NOMO-1 treated with dmso at 0.1 percent for 144 hours (cell line): ENCODE measurements at regions not wholly inside any gene's neighbourhood (a gene's known extent, or its start where the extent isn't known, plus 50 kb on each side); places are given as distances from the start of the nearest gene placed in this dataset.

Experiments
- DNase-seq: peaks from one replicate; lab custom pipeline; 2025; ENCODE audit not compliant: unreplicated experiment; lab: John Stamatoyannopoulos, UW

GRCh38 chr2:137729305-137729704 is 235.0 kb upstream of the HNMT start:
- DNase-seq = no peak

DNA sequence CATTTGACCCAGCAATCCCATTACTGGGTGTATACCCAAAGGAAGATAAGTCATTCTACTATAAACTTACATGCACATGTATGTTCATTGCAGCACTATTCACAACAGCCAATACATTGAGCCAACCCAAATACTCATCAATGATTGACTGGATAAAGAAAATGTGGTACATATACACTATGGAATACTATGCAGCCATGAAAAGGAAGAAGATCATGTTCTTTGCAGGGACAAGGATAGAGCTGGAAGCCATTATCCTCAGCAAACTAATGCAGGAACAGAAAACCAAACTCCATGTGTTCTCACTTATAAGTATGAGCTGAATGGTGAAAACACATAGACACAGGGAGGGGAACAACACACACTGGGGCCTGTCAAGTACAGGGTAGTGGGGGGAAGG is 226.7 kb upstream of the HNMT start:
- DNase-seq = no peak

- no peak for DNase-seq
Measured at GRCh38 chr2:137741784-137742362, 222.4 kb upstream of the HNMT start.

DNA sequence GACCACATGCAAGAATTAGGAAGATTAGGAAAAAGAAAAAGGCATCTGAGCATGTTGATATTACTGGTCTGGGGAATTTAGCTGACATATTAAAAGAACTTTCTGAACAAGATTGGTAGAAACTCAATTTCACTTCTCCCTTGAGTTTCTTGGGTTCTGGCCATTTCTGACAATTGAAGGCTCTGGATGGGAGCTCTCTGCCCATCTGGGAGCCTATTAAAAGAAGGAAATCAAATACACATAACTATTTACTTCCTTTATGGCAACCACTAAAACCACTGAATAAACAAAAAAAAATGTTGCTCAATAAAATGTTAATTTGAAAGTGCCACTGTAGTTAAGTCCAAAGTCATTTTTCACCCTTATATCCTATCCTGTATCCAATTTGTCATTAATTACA is 216.8 kb upstream of the HNMT start:
- DNase-seq = no peak

DNA sequence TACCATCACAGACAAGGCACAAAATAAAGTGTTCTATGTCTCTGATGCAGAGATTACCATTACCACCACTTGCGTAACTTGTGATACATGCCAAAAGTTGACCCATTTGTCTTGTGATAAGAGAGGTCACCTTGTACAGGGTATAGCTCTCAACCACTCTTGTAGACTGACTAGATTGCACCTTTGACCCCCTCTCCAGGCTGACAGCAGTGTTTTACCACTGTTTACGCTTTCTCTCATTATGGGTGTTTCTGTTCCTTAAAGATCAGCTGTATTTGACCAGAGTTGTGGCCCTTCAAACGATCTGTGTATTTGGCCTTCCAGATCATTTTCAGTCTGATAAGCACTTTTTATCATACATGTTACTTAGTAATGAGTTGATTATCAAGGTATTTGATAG is 215.7 kb upstream of the HNMT start:
- DNase-seq = no peak

- peak; percentile 33 for DNase-seq
Measured at GRCh38 chr2:137764646-137765045, 199.6 kb upstream of the HNMT start.

DNA sequence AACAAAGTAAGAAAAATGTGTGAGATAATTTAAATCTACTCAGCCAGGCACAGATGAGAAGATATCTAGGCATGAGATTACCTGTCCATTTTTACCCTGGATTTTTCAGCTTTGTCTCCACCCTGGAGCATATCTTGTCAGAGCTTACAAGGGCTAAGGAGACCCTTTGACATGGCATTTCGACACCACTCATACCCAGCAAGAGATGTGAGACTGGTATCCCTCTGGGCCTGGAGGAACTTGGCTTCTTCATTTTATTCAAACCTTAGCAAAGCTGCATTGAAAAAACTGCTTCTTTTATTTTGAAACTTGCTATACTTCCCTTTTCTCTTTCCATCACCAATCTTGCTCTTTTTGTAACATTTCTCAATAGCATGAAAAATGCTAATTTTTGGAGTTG is 194.9 kb upstream of the HNMT start:
- DNase-seq = peak; percentile 55

GRCh38 chr2:137770166-137770565 is 194.1 kb upstream of the HNMT start:
- DNase-seq = no peak

DNA sequence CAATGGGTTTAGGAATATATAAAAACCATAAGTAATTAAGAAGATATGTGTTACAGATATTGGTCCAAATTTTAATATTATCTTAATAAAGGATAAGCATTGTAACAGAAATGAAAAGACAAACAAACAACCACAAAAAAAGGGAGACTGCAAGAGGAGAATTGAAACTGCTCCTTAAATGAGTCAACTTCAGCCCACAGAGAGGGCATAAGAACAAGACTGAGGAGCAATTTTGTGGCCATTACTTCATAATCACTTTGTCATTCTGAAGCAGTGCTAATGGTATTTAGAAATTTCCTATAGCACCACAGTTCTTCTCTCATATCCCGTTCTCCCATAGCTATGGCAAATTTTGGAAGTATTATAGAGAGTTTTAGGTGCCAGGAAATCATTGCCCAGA is 193.2 kb upstream of the HNMT start:
- DNase-seq = peak; percentile 43

DNA sequence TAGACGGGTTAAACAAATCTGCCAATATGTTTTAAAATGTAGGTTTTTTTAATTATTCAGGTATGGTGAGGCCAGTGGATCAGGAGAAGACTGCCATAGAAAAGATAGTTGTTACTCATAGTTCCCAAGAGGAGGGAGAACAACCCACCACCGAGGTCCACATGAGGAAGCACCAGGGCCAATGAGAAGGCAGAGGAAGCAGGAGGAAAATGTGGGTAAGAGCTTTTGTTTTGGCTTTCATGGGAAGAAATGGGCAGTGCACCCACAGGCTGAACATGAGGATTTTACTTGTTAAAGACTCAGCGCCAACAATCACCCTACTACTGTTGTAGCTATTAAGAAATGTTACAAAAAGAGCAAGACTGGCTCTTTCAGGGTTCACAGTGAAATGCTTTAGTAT is 191.8 kb upstream of the HNMT start:
- DNase-seq = no peak

GRCh38 chr2:137775529-137775928 is 188.7 kb upstream of the HNMT start:
- DNase-seq = no peak

DNA sequence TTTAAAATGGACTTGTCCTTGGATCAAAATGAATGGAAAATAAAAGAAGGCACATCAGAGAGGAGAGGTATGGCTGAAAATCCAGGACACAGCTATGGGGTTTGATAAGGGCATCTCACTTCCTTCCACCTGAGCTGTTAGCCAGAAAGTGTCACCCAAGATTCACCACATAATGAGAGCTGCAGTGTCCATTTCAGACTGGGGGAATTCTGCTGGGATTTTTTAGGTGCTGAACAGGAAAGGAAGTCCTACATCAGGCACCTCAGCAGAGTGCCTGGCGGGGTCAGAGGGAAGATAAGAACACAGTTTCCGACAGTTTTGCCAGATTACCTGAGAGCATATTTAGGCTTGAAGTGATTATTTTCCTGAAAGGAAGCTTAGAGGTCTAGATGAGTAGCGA is 187.6 kb upstream of the HNMT start:
- no peak for DNase-seq

DNA sequence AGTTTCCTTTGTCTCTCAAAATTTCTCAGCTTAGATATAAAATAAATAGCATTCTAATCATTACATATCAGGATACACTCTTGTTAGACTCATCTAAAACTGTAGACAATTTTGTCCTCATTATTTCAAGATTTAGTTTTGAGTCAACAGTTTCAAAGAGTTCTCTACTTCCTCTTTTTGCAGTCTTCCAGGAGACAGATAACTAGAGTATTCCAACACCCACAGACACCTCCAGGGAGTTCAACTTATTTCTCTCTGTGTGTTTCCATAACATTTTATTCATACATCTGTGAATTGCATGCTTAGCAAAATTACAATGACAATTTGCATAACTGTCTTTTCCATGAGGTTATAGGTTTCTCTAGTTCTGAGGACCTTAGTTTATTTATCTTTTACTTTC is 166.6 kb upstream of the HNMT start:
- DNase-seq = no peak

- no peak for DNase-seq
Measured at GRCh38 chr2:137799600-137799999, 164.7 kb upstream of the HNMT start.

- DNase-seq = peak; percentile 3
Measured at GRCh38 chr2:137800386-137800785, 163.9 kb upstream of the HNMT start.

- no peak for DNase-seq
Measured at GRCh38 chr2:137801228-137801627, 163.0 kb upstream of the HNMT start.

DNA sequence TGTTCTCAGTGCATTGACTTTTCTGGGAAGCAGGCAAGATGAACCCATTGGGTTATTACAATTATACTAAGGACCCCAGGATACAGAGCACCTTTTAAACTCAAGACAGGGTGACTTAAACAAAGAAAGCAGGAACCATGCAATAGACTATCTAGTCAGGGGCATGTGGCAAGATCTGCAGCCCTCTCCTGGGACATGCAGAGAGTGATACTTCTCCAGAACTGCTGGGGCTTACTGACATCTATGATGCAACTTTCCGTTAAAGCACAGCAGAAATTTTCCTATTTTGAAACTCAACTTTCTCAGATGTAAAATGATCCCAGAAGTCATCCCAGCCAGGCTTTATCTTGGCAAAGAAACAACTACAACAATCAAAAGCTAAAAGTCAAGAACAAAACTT is 162.2 kb upstream of the HNMT start:
- DNase-seq = peak; percentile 4

GRCh38 chr2:137806068-137806805 is 158.0 kb upstream of the HNMT start:
- DNase-seq = no peak

DNA sequence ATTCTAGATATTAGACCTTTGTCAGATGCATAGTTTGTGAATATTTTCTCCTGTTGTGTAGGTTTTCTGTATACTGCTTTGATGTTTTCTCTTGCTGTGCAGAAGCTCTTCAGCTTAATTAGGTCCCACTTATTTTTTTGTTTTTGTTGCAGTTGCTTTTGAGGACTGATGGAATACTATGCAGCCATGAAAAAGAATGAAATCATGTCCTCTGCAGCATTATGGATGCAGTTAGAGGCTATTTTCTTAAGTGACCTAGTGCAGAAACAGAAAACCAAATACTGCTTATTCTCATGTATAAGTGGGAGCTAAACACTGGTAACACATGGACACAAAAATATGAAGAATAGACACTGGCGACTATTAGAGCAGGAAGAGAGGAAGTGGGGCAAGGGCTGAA is 155.0 kb upstream of the HNMT start:
- DNase-seq = no peak

DNA sequence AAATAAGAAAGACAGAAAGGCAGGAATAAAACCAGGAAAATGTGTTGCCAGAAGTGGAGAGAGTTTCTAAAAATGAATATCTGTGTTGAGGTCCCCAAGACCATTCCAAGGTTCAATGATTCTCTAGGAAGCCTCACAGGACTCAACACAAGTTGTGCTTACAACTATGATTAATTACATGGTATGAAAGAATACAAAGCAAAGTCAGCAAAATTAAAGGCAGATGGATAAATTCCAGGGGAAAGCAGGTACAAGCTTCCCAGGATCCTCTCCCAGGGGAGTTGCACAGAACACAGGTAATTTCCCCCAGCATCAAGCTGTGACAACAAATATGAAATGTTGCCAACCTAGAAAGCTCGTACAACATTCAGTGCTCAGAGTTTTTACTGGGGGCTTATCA is 154.4 kb upstream of the HNMT start:
- DNase-seq = no peak

GRCh38 chr2:137812517-137812916 is 151.8 kb upstream of the HNMT start:
- no peak for DNase-seq

DNA sequence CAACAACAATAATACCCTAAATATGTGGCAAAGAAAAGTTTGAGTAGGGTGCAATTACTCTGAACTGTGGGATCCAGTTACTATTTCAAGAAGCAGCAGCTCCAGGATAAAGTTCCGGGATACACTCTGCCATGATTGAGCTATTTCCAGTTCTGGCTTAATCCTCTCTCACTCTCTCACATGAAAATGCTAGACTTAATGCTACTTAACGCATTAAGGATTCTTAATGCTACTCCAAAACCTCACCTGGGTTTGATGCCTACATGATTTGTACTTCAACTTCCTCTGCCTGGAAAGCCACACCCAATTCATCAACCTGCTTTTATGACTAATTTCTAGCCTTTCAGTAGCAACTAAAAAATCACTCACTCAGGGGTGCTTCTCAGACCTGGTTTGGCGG is 151.1 kb upstream of the HNMT start:
- DNase-seq = no peak

DNA sequence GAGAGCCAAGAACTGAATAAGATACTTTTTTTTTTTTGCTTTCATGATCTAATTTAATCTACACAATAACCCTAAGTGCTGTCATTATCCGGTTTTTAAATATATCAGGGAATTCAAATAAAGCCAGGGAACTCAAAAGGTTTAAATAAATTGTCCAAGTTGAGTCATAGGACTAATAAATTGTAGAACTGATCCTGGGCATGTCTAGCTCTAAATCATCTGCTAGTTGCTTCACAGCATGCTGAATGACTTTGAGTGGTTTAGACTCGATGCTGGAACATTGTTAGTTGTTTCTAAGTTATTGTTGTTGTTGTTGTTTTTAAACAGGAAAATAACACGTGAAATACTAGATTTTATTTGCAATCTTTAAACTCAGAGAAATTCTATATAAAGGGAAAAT is 147.2 kb upstream of the HNMT start:
- DNase-seq = no peak
